ENCODE measurements at regions not wholly inside any gene's neighbourhood (a gene's known extent, or its start where the extent isn't known, plus 50 kb on each side); places are given as distances from the start of the nearest gene placed in this dataset.

DNA sequence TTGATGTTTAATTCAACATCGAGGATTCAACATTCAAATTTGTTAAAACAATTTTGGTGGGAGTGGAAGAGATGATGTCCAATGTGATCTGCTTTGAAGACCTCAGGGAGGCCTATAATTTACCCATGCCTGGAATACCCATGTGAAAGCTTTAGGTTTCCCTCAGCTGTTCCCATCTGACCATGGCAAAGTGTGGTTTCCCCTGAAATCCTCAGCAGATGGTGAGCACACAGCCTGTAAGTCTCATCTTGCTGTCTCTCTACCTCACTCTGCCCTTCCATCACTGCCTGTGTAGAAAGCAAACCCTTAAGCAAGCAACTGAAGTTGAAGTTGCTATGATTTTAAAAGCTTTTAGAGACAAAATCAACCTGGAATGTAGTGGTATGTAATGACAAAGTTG lies 80.1 kb upstream of the ATF3 start:
- Histone ChIP-seq H3K36me3 (ENCODE audit: insufficient read depth, low read length) (no peaks in the 10 kb centered on the region), H3K9ac (ENCODE audit: low read depth, low read length) (no peak overlapping the region), H3K27me3 (ENCODE audit: insufficient read depth, low read length) (no peaks in the 10 kb centered on the region), H3K4me1 (ENCODE audit: insufficient read depth, low read length) (no peaks in the 10 kb centered on the region), H3K4me3 (ENCODE audit: low read length) (no peak overlapping the region), H3K9me3 (ENCODE audit: insufficient read depth, low read depth, low read length) (no peaks in the 10 kb centered on the region), H3K27ac (ENCODE audit: low read depth, low read length) (no peak overlapping the region)
- WGBS, result 94% methylated on average over 1 of the region's 1 CpG

DNA sequence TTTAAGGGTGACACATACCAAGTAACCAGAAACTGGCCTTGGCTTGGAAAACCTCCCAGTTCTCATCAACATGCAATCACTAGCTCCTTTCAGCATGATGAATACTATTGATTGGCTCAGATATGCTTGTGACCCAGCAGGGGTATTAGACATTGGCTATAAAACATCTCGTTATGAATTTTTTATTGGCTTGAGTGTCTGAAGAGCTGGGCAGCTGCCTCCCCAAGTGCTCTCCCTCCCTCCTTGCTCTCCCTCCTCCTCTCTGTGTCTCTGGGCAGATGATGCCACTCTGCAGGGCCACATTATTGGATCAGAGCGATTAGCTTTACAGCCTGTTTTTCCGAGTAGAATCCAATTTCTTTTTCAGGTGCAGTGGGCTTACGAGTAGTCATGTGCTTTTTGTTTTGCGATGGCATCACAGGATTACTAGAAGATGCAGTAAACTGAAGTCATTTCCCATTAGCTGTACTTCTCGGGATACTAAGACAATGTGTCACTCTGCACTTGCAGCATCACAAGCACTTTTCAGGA lies 79.3 kb upstream of the ATF3 start:
- WGBS, result 94% methylated on average over 6 of the region's 6 CpGs
- H3K27me3 ChIP-seq (ENCODE audit: insufficient read depth, low read length), result no peaks in the 10 kb centered on the region
- H3K4me3 ChIP-seq (ENCODE audit: low read length), result no peak overlapping the region
- no peak overlapping the region for H3K27ac ChIP-seq (ENCODE audit: low read depth, low read length)
- no peaks in the 10 kb centered on the region for H3K9me3 ChIP-seq (ENCODE audit: insufficient read depth, low read depth, low read length)
- no peaks in the 10 kb centered on the region for H3K36me3 ChIP-seq (ENCODE audit: insufficient read depth, low read length)
- no peak overlapping the region for H3K9ac ChIP-seq (ENCODE audit: low read depth, low read length)
- H3K4me1 ChIP-seq (ENCODE audit: insufficient read depth, low read length), result no peaks in the 10 kb centered on the region

DNA sequence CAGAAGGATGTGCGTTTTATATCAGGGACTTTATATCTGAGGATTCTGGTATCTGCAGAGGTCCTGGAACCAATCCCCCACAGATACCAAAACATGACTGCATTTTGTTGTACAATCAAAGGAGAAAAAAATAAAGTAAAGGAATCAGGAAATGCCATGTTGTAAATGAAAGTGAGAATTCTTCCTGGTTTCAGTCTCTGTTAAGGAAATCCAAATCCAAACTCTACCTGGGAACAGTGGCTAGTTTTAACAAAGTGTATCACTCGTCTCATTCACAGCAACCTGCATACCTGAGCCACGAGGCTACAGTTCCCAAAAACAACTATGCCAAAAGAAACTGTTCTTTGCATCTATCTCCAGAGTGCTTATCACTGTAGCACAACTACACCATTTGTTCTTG lies 77.3 kb upstream of the ATF3 start:
- Histone ChIP-seq H3K9me3 (ENCODE audit: insufficient read depth, low read depth, low read length) (no peaks in the 10 kb centered on the region), H3K36me3 (ENCODE audit: insufficient read depth, low read length) (no peaks in the 10 kb centered on the region), H3K4me3 (ENCODE audit: low read length) (no peak overlapping the region), H3K27me3 (ENCODE audit: insufficient read depth, low read length) (no peaks in the 10 kb centered on the region), H3K9ac (ENCODE audit: low read depth, low read length) (no peak overlapping the region), H3K4me1 (ENCODE audit: insufficient read depth, low read length) (no peaks in the 10 kb centered on the region), H3K27ac (ENCODE audit: low read depth, low read length) (no peak overlapping the region)
- WGBS, result 84% methylated on average over 3 of the region's 3 CpGs

DNA sequence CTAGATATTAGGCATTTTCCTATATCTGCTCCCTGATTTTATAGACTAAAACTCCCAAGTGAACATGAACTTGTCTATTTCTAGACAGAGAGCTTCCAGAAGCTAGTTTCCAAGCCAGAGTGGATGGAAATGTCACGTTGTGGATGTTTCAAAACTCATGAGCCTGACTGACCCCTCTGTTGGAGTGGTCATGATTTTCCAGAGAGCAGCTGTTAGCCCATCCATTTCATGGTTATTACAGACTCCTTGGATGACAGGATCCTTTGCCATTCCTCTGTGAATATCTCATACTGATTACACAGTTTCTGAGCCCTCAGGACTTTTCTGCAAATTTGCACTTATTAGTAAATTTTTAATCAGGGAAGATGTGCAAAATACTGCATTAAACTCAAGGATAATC lies 76.8 kb upstream of the ATF3 start:
- Histone ChIP-seq H3K4me1 (ENCODE audit: insufficient read depth, low read length) (no peaks in the 10 kb centered on the region), H3K4me3 (ENCODE audit: low read length) (no peak overlapping the region), H3K36me3 (ENCODE audit: insufficient read depth, low read length) (no peaks in the 10 kb centered on the region), H3K9me3 (ENCODE audit: insufficient read depth, low read depth, low read length) (peaks cover 2% of the 10 kb centered on the region; the same call in 1 of the 2 replicates), H3K9ac (ENCODE audit: low read depth, low read length) (no peak overlapping the region), H3K27me3 (ENCODE audit: insufficient read depth, low read length) (no peaks in the 10 kb centered on the region), H3K27ac (ENCODE audit: low read depth, low read length) (no peak overlapping the region)
- 91% methylated on average over 1 of the region's 1 CpG for WGBS

DNA sequence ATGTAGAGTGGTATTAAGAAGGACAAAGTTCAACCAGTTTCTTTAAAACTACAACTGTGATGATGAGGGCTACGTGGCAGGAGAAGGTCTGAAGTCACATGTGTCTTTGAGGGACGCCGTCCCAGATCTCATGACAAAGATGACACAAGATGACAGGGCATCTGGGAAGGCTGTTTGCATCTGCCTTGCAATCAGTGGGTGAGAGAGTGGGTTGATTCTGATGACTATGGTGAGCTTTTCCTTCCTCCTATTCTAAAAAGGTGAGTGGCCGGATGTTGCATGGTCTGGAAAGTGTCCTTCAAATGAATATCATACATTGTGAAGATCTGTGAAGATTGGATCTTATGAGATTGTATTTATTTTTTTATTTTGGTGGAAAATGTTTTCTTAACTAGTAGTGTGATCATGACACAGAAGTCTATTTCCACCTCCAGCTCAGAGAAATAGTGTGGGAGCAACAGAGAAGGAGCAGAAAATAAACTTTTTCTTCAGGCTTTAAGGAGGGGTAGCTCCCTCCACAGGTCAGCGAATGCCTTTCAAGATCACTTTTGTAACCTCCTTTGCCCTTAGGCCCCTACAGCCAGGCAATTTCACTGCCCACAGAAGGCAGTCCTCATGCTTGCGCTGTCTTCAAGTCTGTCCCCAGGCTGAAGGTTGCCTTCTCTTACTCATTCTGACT lies 76.0 kb upstream of the ATF3 start:
- Histone ChIP-seq H3K27me3 (ENCODE audit: insufficient read depth, low read length) (no peaks in the 10 kb centered on the region), H3K36me3 (ENCODE audit: insufficient read depth, low read length) (no peaks in the 10 kb centered on the region), H3K4me3 (ENCODE audit: low read length) (no peak overlapping the region), H3K4me1 (ENCODE audit: insufficient read depth, low read length) (no peaks in the 10 kb centered on the region), H3K27ac (ENCODE audit: low read depth, low read length) (no peak overlapping the region), H3K9me3 (ENCODE audit: insufficient read depth, low read depth, low read length) (peaks cover 8% of the 10 kb centered on the region; the same call in 1 of the 2 replicates), H3K9ac (ENCODE audit: low read depth, low read length) (no peak overlapping the region)
- 91% methylated on average over 6 of the region's 6 CpGs for WGBS

DNA sequence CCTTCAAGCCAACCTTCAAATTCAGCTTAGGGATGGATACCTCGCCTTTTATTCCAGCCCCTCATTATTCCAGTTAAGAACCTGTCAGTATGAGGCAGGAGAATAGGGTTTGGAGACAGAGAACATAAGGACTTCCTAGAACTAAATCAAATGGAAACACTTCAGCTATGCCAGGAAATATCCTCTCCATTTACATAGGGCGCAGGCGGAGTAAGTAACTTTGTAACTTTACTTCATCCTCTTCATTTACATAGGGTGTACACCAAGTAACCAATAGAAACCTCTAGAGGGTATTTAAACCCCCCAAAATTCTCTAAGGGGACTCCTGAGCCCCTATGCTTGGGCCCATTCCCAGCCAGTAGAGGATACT lies 75.4 kb upstream of the ATF3 start:
- WGBS, result 99% methylated on average over 2 of the region's 3 CpGs
- no peak overlapping the region for H3K27ac ChIP-seq (ENCODE audit: low read depth, low read length)
- no peaks in the 10 kb centered on the region for H3K4me1 ChIP-seq (ENCODE audit: insufficient read depth, low read length)
- no peaks in the 10 kb centered on the region for H3K36me3 ChIP-seq (ENCODE audit: insufficient read depth, low read length)
- H3K9ac ChIP-seq (ENCODE audit: low read depth, low read length), result no peak overlapping the region
- H3K27me3 ChIP-seq (ENCODE audit: insufficient read depth, low read length), result no peaks in the 10 kb centered on the region
- no peak overlapping the region for H3K4me3 ChIP-seq (ENCODE audit: low read length)
- peaks cover 14% of the 10 kb centered on the region; the same call in 1 of the 2 replicates for H3K9me3 ChIP-seq (ENCODE audit: insufficient read depth, low read depth, low read length)

DNA sequence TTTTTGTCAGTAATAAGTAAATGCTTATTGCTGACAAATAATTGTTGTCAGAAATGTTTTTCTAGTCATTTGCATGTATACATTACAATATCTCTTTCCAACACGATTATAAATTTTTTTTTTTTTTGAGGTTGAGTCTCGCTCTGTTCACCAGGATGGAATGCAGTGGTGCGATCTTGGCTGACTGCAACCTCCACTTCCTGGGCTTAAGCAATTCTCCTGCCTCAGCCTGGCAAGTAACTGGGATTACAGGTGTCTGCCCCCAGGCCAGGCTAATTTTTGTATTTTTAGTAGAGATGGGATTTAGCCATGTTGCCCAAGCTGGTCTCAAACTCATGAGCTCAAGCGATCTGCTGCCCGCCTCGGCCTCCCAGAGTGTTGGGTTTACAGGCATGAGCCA lies 72.0 kb upstream of the ATF3 start:
- no peak overlapping the region for H3K27ac ChIP-seq (ENCODE audit: low read depth, low read length)
- no peaks in the 10 kb centered on the region for H3K36me3 ChIP-seq (ENCODE audit: insufficient read depth, low read length)
- no peak overlapping the region for H3K4me3 ChIP-seq (ENCODE audit: low read length)
- peaks cover 14% of the 10 kb centered on the region; the same call in 1 of the 2 replicates for H3K9me3 ChIP-seq (ENCODE audit: insufficient read depth, low read depth, low read length)
- 99% methylated on average over 6 of the region's 6 CpGs for WGBS
- no peaks in the 10 kb centered on the region for H3K27me3 ChIP-seq (ENCODE audit: insufficient read depth, low read length)
- H3K9ac ChIP-seq (ENCODE audit: low read depth, low read length), result no peak overlapping the region
- no peaks in the 10 kb centered on the region for H3K4me1 ChIP-seq (ENCODE audit: insufficient read depth, low read length)

DNA sequence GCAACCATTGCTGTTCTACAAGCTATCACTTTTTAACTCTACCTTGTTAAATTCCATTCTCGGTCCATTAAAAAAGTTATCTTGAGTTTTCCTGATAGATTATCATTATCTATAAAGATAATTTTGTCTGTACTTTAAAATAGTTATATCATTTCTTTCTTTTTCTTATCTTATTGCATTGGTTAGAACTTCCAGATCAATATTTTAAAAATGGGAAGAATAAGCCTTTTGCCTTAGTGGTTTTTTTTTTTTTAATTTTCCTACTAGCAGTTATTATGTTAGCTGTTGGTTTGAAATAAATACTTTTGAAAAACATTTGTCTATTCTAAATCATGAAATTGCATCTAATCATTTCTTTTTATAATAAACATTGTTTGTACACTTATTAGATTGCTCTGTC lies 71.0 kb upstream of the ATF3 start:
- no peaks in the 10 kb centered on the region for H3K4me1 ChIP-seq (ENCODE audit: insufficient read depth, low read length)
- no peak overlapping the region for H3K27ac ChIP-seq (ENCODE audit: low read depth, low read length)
- no peak overlapping the region for H3K9ac ChIP-seq (ENCODE audit: low read depth, low read length)
- H3K27me3 ChIP-seq (ENCODE audit: insufficient read depth, low read length), result no peaks in the 10 kb centered on the region
- no CpG with 5 or more reads among the region's 1 CpG for WGBS
- no peaks in the 10 kb centered on the region for H3K36me3 ChIP-seq (ENCODE audit: insufficient read depth, low read length)
- H3K9me3 ChIP-seq (ENCODE audit: insufficient read depth, low read depth, low read length), result peaks cover 14% of the 10 kb centered on the region; the same call in 1 of the 2 replicates
- no peak overlapping the region for H3K4me3 ChIP-seq (ENCODE audit: low read length)

DNA sequence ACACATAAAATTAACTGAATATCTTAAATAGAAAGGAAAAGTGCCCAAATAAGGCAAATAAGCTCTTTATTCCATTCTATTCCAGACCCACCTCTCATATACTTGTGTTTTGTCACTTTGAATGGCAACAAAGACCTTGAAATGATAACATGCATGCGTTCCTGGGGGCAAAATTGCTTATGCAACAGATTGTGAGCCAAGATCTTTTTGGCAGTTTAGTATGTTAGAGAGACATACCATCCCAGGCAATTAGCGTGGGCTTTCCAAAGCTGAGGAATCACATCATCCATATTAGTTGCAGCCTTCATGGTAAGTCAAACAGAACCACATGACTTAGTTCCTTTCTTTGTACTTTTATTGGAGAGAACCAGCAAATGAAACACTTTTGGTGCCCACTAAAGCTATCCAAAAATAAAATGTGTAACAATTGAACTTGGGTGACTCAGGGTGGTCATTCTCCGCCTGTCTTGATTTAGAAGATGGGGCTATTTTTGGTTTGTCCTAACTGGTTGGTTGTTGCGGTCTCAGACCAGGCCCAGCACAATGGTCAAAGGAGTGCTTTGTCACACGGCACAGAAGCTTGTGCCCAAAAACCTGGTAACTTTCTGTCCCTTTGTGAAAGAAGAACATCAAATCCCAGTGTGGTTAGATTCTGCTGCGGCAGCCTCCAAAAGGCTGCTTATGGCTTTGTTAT lies 68.7 kb upstream of the ATF3 start:
- Histone ChIP-seq H3K27me3 (ENCODE audit: insufficient read depth, low read length) (no peaks in the 10 kb centered on the region), H3K9ac (ENCODE audit: low read depth, low read length) (no peak overlapping the region), H3K4me3 (ENCODE audit: low read length) (no peak overlapping the region), H3K36me3 (ENCODE audit: insufficient read depth, low read length) (no peaks in the 10 kb centered on the region), H3K9me3 (ENCODE audit: insufficient read depth, low read depth, low read length) (peaks cover 14% of the 10 kb centered on the region; the same call in 1 of the 2 replicates), H3K27ac (ENCODE audit: low read depth, low read length) (no peak overlapping the region), H3K4me1 (ENCODE audit: insufficient read depth, low read length) (no peaks in the 10 kb centered on the region)
- WGBS, result 94% methylated on average over 6 of the region's 6 CpGs

DNA sequence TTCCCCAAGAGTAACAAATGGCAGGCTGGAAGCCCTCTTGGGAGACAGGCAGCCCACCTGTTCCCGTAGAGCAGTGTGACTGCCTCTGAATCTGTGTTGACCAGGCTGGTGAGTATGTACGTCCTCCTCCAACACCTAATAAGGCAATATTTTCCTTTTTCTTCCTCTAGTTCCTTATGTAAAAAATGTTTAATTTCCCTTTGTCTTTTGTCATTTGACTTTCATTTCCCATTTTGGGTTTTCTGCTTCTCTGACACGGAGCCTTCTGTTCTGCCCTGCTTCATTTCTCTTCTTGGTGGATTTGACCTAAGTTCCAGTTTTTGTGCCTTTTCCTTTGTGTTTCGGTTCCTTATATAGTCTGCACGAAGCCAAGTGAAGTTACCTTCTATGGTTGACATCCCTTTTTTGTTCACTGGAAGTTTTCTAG lies 65.8 kb upstream of the ATF3 start:
- Histone ChIP-seq H3K27me3 (ENCODE audit: insufficient read depth, low read length) (no peaks in the 10 kb centered on the region), H3K27ac (ENCODE audit: low read depth, low read length) (no peak overlapping the region), H3K9me3 (ENCODE audit: insufficient read depth, low read depth, low read length) (peaks cover 4% of the 10 kb centered on the region; the same call in 1 of the 2 replicates), H3K4me1 (ENCODE audit: insufficient read depth, low read length) (peaks cover 19% of the 10 kb centered on the region), H3K9ac (ENCODE audit: low read depth, low read length) (no peak overlapping the region), H3K4me3 (ENCODE audit: low read length) (no peak overlapping the region), H3K36me3 (ENCODE audit: insufficient read depth, low read length) (no peaks in the 10 kb centered on the region)
- 79% methylated on average over 5 of the region's 5 CpGs for WGBS

DNA sequence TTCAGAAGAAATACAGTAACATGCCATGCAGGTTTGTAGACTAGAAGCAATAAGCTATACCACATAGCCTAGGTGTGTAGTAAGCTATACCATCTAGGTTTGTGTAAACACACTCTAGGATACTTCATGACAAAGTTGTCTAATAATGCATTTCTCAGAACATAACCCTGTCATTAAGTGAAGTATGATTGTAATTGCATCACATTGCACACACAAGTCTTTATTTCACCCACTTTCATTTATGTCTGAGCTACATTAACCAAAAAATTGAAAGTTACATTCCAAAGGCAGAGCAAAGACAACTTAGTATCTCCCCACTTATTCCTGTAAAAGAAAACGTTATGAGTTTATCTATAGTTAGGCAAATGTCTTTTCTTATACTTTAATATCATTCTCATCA lies 64.5 kb upstream of the ATF3 start:
- no peak overlapping the region for H3K27ac ChIP-seq (ENCODE audit: low read depth, low read length)
- no CpG with 5 or more reads among the region's 1 CpG for WGBS
- H3K4me1 ChIP-seq (ENCODE audit: insufficient read depth, low read length), result peaks cover 19% of the 10 kb centered on the region
- H3K4me3 ChIP-seq (ENCODE audit: low read length), result no peak overlapping the region
- no peaks in the 10 kb centered on the region for H3K27me3 ChIP-seq (ENCODE audit: insufficient read depth, low read length)
- H3K36me3 ChIP-seq (ENCODE audit: insufficient read depth, low read length), result no peaks in the 10 kb centered on the region
- H3K9ac ChIP-seq (ENCODE audit: low read depth, low read length), result no peak overlapping the region
- H3K9me3 ChIP-seq (ENCODE audit: insufficient read depth, low read depth, low read length), result no peaks in the 10 kb centered on the region

All from HUES64 (cell line).